ENCODE measurements at regions not wholly inside any gene's neighbourhood (a gene's known extent, or its start where the extent isn't known, plus 50 kb on each side); places are given as distances from the start of the nearest gene placed in this dataset.

- Histone ChIP-seq H3K9ac (ENCODE audit: low read length) (no peak overlapping the region), H3K36me3 (ENCODE audit: control insufficient read depth, insufficient read depth, low read length, severe bottlenecking) (no peaks in the 10 kb centered on the region), H3K4me3 (ENCODE audit: low read length) (no peak overlapping the region), H3K27me3 (replicated peaks; ENCODE audit: control insufficient read depth, insufficient read depth, low read length) (no peaks in the 10 kb centered on the region), H3K4me1 (ENCODE audit: control insufficient read depth, insufficient read depth, low read length) (no peaks in the 10 kb centered on the region), H3K9me3 (ENCODE audit: control insufficient read depth, low read length) (no peaks in the 10 kb centered on the region)
- DNase-seq (ENCODE audit: low read depth), result no peak
Observed at GRCh38 chr18:78857314-78858150, 122.1 kb upstream of the SALL3 start.

GRCh38 chr18:78859686-78860085 is 119.9 kb upstream of the SALL3 start:
- H3K9me3 ChIP-seq (ENCODE audit: control insufficient read depth, low read length), result no peaks in the 10 kb centered on the region
- H3K36me3 ChIP-seq (ENCODE audit: control insufficient read depth, insufficient read depth, low read length, severe bottlenecking), result no peaks in the 10 kb centered on the region
- H3K27me3 ChIP-seq (replicated peaks; ENCODE audit: control insufficient read depth, insufficient read depth, low read length), result no peaks in the 10 kb centered on the region
- H3K4me1 ChIP-seq (ENCODE audit: control insufficient read depth, insufficient read depth, low read length), result no peaks in the 10 kb centered on the region
- no peak for DNase-seq (ENCODE audit: low read depth)
- no peak overlapping the region for H3K4me3 ChIP-seq (ENCODE audit: low read length)
- no peak overlapping the region for H3K9ac ChIP-seq (ENCODE audit: low read length)

- DNase-seq (ENCODE audit: low read depth), result no peak
- no peaks in the 10 kb centered on the region for H3K36me3 ChIP-seq (ENCODE audit: control insufficient read depth, insufficient read depth, low read length, severe bottlenecking)
- H3K4me1 ChIP-seq (ENCODE audit: control insufficient read depth, insufficient read depth, low read length), result no peaks in the 10 kb centered on the region
- H3K9me3 ChIP-seq (ENCODE audit: control insufficient read depth, low read length), result no peaks in the 10 kb centered on the region
- H3K27me3 ChIP-seq (replicated peaks; ENCODE audit: control insufficient read depth, insufficient read depth, low read length), result no peaks in the 10 kb centered on the region
- no peak overlapping the region for H3K4me3 ChIP-seq (ENCODE audit: low read length)
- no peak overlapping the region for H3K9ac ChIP-seq (ENCODE audit: low read length)
Observed at GRCh38 chr18:78860117-78860516, 119.5 kb upstream of the SALL3 start.

- no peak overlapping the region for H3K9ac ChIP-seq (ENCODE audit: low read length)
- H3K4me1 ChIP-seq (ENCODE audit: control insufficient read depth, insufficient read depth, low read length), result no peaks in the 10 kb centered on the region
- no peaks in the 10 kb centered on the region for H3K27me3 ChIP-seq (replicated peaks; ENCODE audit: control insufficient read depth, insufficient read depth, low read length)
- no peak for DNase-seq (ENCODE audit: low read depth)
- H3K36me3 ChIP-seq (ENCODE audit: control insufficient read depth, insufficient read depth, low read length, severe bottlenecking), result no peaks in the 10 kb centered on the region
- no peaks in the 10 kb centered on the region for H3K9me3 ChIP-seq (ENCODE audit: control insufficient read depth, low read length)
- H3K4me3 ChIP-seq (ENCODE audit: low read length), result no peak overlapping the region
Observed at GRCh38 chr18:78861116-78861515, 118.5 kb upstream of the SALL3 start.

- no peak overlapping the region for H3K9ac ChIP-seq (ENCODE audit: low read length)
- no peak for DNase-seq (ENCODE audit: low read depth)
- no peak overlapping the region for H3K4me3 ChIP-seq (ENCODE audit: low read length)
- H3K36me3 ChIP-seq (ENCODE audit: control insufficient read depth, insufficient read depth, low read length, severe bottlenecking), result no peaks in the 10 kb centered on the region
- H3K27me3 ChIP-seq (replicated peaks; ENCODE audit: control insufficient read depth, insufficient read depth, low read length), result no peaks in the 10 kb centered on the region
- no peaks in the 10 kb centered on the region for H3K4me1 ChIP-seq (ENCODE audit: control insufficient read depth, insufficient read depth, low read length)
- H3K9me3 ChIP-seq (ENCODE audit: control insufficient read depth, low read length), result no peaks in the 10 kb centered on the region
Observed at GRCh38 chr18:78861706-78862105, 117.9 kb upstream of the SALL3 start.

GRCh38 chr18:78862395-78862794 is 117.2 kb upstream of the SALL3 start:
- Histone ChIP-seq H3K9ac (ENCODE audit: low read length) (no peak overlapping the region), H3K9me3 (ENCODE audit: control insufficient read depth, low read length) (no peaks in the 10 kb centered on the region), H3K4me1 (ENCODE audit: control insufficient read depth, insufficient read depth, low read length) (no peaks in the 10 kb centered on the region), H3K4me3 (ENCODE audit: low read length) (no peak overlapping the region), H3K27me3 (replicated peaks; ENCODE audit: control insufficient read depth, insufficient read depth, low read length) (no peaks in the 10 kb centered on the region), H3K36me3 (ENCODE audit: control insufficient read depth, insufficient read depth, low read length, severe bottlenecking) (no peaks in the 10 kb centered on the region)
- no peak for DNase-seq (ENCODE audit: low read depth)

- Histone ChIP-seq H3K9ac (ENCODE audit: low read length) (no peak overlapping the region), H3K4me1 (ENCODE audit: control insufficient read depth, insufficient read depth, low read length) (no peaks in the 10 kb centered on the region), H3K36me3 (ENCODE audit: control insufficient read depth, insufficient read depth, low read length, severe bottlenecking) (no peaks in the 10 kb centered on the region), H3K4me3 (ENCODE audit: low read length) (no peak overlapping the region), H3K27me3 (replicated peaks; ENCODE audit: control insufficient read depth, insufficient read depth, low read length) (no peaks in the 10 kb centered on the region), H3K9me3 (ENCODE audit: control insufficient read depth, low read length) (no peaks in the 10 kb centered on the region)
- DNase-seq (ENCODE audit: low read depth), result no peak
Observed at GRCh38 chr18:78865056-78865598, 114.5 kb upstream of the SALL3 start.

GRCh38 chr18:78865771-78866310 is 113.8 kb upstream of the SALL3 start:
- H3K36me3 ChIP-seq (ENCODE audit: control insufficient read depth, insufficient read depth, low read length, severe bottlenecking), result no peaks in the 10 kb centered on the region
- no peaks in the 10 kb centered on the region for H3K27me3 ChIP-seq (replicated peaks; ENCODE audit: control insufficient read depth, insufficient read depth, low read length)
- H3K4me3 ChIP-seq (ENCODE audit: low read length), result no peak overlapping the region
- no peak for DNase-seq (ENCODE audit: low read depth)
- H3K9ac ChIP-seq (ENCODE audit: low read length), result no peak overlapping the region
- H3K4me1 ChIP-seq (ENCODE audit: control insufficient read depth, insufficient read depth, low read length), result no peaks in the 10 kb centered on the region
- H3K9me3 ChIP-seq (ENCODE audit: control insufficient read depth, low read length), result no peaks in the 10 kb centered on the region

GRCh38 chr18:78867131-78867530 is 112.5 kb upstream of the SALL3 start:
- no peaks in the 10 kb centered on the region for H3K4me1 ChIP-seq (ENCODE audit: control insufficient read depth, insufficient read depth, low read length)
- no peak for DNase-seq (ENCODE audit: low read depth)
- H3K9ac ChIP-seq (ENCODE audit: low read length), result no peak overlapping the region
- H3K4me3 ChIP-seq (ENCODE audit: low read length), result no peak overlapping the region
- no peaks in the 10 kb centered on the region for H3K36me3 ChIP-seq (ENCODE audit: control insufficient read depth, insufficient read depth, low read length, severe bottlenecking)
- no peaks in the 10 kb centered on the region for H3K9me3 ChIP-seq (ENCODE audit: control insufficient read depth, low read length)
- H3K27me3 ChIP-seq (replicated peaks; ENCODE audit: control insufficient read depth, insufficient read depth, low read length), result no peaks in the 10 kb centered on the region

- Histone ChIP-seq H3K9ac (ENCODE audit: low read length) (no peak overlapping the region), H3K4me3 (ENCODE audit: low read length) (no peak overlapping the region), H3K9me3 (ENCODE audit: control insufficient read depth, low read length) (no peaks in the 10 kb centered on the region), H3K4me1 (ENCODE audit: control insufficient read depth, insufficient read depth, low read length) (no peaks in the 10 kb centered on the region), H3K27me3 (replicated peaks; ENCODE audit: control insufficient read depth, insufficient read depth, low read length) (no peaks in the 10 kb centered on the region), H3K36me3 (ENCODE audit: control insufficient read depth, insufficient read depth, low read length, severe bottlenecking) (no peaks in the 10 kb centered on the region)
- no peak for DNase-seq (ENCODE audit: low read depth)
Observed at GRCh38 chr18:78868330-78869316, 111.0 kb upstream of the SALL3 start.

- H3K4me3 ChIP-seq (ENCODE audit: low read length), result no peak overlapping the region
- H3K36me3 ChIP-seq (ENCODE audit: control insufficient read depth, insufficient read depth, low read length, severe bottlenecking), result no peaks in the 10 kb centered on the region
- no peaks in the 10 kb centered on the region for H3K27me3 ChIP-seq (replicated peaks; ENCODE audit: control insufficient read depth, insufficient read depth, low read length)
- no peaks in the 10 kb centered on the region for H3K9me3 ChIP-seq (ENCODE audit: control insufficient read depth, low read length)
- no peak overlapping the region for H3K9ac ChIP-seq (ENCODE audit: low read length)
- no peaks in the 10 kb centered on the region for H3K4me1 ChIP-seq (ENCODE audit: control insufficient read depth, insufficient read depth, low read length)
- no peak for DNase-seq (ENCODE audit: low read depth)
Observed at GRCh38 chr18:78871618-78872017, 108.0 kb upstream of the SALL3 start.
